ENCODE measurements at regions not wholly inside any gene's neighbourhood (a gene's known extent, or its start where the extent isn't known, plus 50 kb on each side); places are given as distances from the start of the nearest gene placed in this dataset.
A peak's percentile ranks its signal among the peaks of the same experiment; 100 is the strongest.
"Not testable (repeated sequence)": the region's sequence is repeated elsewhere in the genome, so short reads cannot be mapped to it uniquely, and the experiment has no call there.

DNA sequence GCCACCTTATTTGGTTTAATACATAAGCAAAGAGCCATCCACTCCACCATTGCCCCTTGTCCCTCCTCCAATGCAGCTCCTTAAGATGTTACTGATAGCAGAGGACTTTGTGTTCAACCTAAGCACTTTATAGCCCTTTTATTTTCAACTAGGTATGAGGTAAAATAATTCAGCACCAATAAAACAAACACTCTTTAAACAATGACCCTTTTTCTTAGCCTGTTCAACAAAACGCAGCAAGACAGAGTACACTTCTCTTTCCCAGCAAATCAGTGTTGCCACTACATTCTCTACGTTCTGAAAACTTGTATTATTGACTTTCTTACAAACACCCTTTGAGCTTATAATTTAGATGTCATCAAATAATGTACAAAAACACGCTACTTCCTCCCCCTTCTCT, 104.0 kb upstream of the IGLL5 start:
- DNase-seq (ENCODE audit: low read depth), result no peak

DNA sequence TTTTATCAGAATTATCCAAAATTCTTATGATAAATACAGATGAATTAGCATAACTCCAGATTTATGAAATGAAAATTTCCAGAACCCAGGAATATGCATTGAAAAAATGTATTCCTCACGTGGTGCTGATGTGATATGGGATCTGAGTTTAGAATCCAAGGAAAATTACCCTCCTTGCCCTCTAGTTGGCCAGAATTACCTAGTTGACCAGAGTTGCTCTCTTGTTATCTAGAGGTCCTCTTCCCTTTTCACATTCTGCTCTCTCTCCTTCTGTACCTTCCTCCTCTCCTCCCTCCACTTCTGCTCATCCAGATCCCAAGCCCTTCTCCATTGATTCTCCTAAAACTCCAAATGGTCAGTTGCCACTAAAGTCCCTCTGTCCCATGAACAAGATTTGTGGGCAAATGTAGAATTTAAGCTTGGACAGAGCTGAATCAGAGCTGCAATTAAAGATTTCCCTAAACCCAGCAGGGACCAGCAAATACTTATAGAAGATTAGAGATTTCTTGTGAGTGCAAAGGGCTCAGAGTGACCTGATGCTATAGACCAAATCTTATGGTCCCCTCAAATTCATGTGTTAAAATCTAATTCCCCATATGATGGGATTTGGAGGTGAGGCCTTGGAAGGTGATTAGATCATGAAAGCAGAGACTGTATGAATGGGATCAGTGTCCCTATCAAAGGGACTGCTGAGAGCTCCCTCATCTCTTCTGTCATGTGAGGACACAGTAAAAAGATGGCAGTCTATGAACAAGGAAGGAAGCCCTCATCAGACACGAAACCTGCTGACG, 103.2 kb upstream of the IGLL5 start:
- DNase-seq (ENCODE audit: low read depth), result no peak

GRCh38 chr22:22785316-22786065, 102.1 kb upstream of the IGLL5 start:
- DNase-seq (ENCODE audit: low read depth), result no peak

- no peak for DNase-seq (ENCODE audit: low read depth)
Observed at GRCh38 chr22:22786301-22787115, 101.1 kb upstream of the IGLL5 start.

- no peak for DNase-seq (ENCODE audit: low read depth)
Observed at GRCh38 chr22:22787151-22787550, 100.5 kb upstream of the IGLL5 start.

DNA sequence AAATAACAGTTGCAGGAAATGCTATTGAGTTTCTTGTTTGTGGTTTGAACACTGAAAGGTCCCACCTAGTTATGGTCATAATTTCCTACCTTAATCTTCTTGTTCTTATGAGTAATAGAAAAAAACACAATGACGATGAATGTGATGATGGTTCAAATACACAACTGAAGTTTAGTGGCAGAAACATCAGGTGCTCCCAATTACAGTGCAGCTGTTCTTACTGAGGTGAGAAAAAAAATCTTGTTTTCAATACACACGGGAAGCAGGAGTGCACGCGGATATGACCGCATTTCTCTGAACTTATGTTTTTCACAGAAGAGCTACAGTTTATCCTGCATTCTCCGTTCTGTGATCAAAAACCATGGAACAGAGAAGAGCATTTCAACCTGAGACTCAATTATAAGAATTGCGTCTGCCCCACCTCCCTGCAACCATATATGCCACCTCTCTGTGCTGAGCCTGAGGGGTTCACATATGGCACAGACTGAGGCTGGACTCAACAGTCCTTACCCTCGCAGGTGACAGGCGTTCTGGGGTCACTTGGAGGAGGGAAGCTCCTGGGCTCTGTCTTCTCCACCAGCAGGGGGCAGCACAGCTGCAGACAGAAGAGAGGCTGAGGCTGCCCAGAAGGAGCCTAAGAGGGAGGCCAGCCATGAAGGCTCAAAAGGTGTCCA, 99.7 kb upstream of the IGLL5 start:
- DNase-seq (ENCODE audit: low read depth), result peak; percentile 5

- no peak for DNase-seq (ENCODE audit: low read depth)
Observed at GRCh38 chr22:22788460-22789037, 99.1 kb upstream of the IGLL5 start.

- DNase-seq (ENCODE audit: low read depth), result no peak
Observed at GRCh38 chr22:22789233-22789921, 98.2 kb upstream of the IGLL5 start.

GRCh38 chr22:22789922-22790845, 97.4 kb upstream of the IGLL5 start:
- no peak for DNase-seq (ENCODE audit: low read depth)

- DNase-seq (ENCODE audit: low read depth), result no peak
Observed at GRCh38 chr22:22791438-22792181, 96.0 kb upstream of the IGLL5 start.

GRCh38 chr22:22792205-22792786, 95.3 kb upstream of the IGLL5 start:
- DNase-seq (ENCODE audit: low read depth), result not testable (repeated sequence)

- DNase-seq (ENCODE audit: low read depth), result not testable (repeated sequence)
Observed at GRCh38 chr22:22795639-22796038, 92.0 kb upstream of the IGLL5 start.

- no peak for DNase-seq (ENCODE audit: low read depth)
Observed at GRCh38 chr22:22796724-22797123, 90.9 kb upstream of the IGLL5 start.

GRCh38 chr22:22798232-22798616, 89.4 kb upstream of the IGLL5 start:
- DNase-seq (ENCODE audit: low read depth), result no peak

GRCh38 chr22:22798716-22799115, 88.9 kb upstream of the IGLL5 start:
- no peak for DNase-seq (ENCODE audit: low read depth)

DNA sequence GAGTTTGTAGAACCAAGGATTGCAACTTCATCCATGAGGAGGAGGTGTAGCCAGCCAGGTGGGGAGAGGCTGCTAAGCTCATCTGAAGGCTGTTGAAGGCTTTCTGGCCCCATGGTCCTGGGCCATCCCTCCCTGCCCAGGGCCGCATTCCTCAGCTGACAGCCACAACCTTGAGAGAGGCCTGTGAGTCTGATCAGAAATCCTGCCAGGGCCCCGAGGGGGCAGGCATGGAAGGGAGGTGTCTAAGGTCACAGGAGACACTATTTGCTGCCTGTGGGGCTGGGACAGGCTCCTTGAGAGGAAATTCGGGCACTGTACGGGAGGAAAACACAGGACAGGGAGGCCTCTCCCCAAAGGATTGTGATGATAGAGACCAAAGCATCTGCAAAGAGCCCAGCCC, 88.1 kb upstream of the IGLL5 start:
- DNase-seq (ENCODE audit: low read depth), result no peak

DNA sequence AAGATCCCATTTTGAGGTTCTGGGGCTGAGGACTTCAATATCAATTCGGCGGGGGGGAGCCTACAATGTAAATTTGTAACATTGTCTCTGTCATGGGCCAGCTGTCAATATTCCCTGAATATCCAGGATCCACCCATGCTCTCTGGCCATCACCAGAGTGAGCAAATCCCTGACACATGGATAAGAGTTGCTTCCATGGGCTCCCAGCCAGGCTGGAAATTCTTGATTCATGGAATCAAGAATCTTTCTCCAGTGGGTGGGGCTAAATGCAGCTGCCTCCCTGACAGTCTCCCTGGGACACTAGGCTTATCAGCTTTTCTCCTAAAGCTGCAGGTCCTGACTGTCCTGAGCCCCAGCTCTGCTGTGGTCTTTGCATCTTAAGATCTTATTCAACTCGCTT, 86.9 kb upstream of the IGLL5 start:
- DNase-seq (ENCODE audit: low read depth), result no peak

DNA sequence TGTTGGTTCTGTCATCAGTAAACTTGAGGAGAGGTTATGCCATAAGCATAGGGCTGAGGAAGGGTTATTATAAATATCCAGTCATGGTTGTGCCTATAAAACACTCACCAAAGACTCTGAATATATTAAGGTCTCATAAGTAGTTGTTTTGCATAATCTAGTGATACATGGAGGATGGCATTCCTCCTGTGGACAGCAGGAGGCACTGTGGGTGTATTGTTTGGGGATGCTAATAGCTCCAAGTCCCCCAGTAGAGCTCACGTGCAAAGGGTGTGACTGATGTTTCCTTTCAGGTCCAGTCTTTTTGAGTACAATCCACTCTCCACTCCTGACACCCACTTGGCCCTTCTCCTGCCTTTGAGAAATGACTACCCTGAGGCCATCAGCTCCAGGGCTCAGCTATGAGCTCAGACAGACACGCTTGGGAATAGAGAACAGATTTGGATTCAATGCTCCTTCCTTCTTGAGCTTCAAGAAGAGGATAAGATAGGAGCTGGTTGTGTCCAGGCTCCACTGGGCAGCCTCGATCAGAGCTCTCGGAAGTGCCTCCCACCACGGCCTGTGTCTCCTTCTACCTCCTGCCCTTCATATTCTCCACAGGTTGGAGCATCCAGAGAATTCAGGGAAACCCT, 85.2 kb upstream of the IGLL5 start:
- no peak for DNase-seq (ENCODE audit: low read depth)

Measured in non-pigmented ciliary epithelial cell (primary cell).